Glomerular visceral epithelial cell (primary cell): ENCODE measurements at regions not wholly inside any gene's neighbourhood (a gene's known extent, or its start where the extent isn't known, plus 50 kb on each side); places are given as distances from the start of the nearest gene placed in this dataset.
A peak's percentile ranks its signal among the peaks of the same experiment; 100 is the strongest.

Experiments used
- DNase-seq: peaks from one replicate; pipeline ENCODE4 v3.0.0-alpha.2; 2016; ENCODE audit errors: extremely low spot score

- no peak for DNase-seq
Measured at GRCh38 chr2:160871953-160872352, 288.3 kb upstream of the TANK start.

- DNase-seq = no peak
Measured at GRCh38 chr2:160876029-160876428, 284.2 kb upstream of the TANK start.

- DNase-seq = no peak
Measured at GRCh38 chr2:160876765-160877164, 283.5 kb upstream of the TANK start.

GRCh38 chr2:160878618-160879017 is 281.6 kb upstream of the TANK start:
- no peak for DNase-seq

- no peak for DNase-seq
Measured at GRCh38 chr2:160882906-160883305, 277.3 kb upstream of the TANK start.

GRCh38 chr2:160884056-160884455 is 276.2 kb upstream of the TANK start:
- no peak for DNase-seq

- no peak for DNase-seq
Measured at GRCh38 chr2:160889439-160890170, 270.6 kb upstream of the TANK start.

GRCh38 chr2:160890667-160891352 is 269.4 kb upstream of the TANK start:
- no peak for DNase-seq

GRCh38 chr2:160891353-160891740 is 268.9 kb upstream of the TANK start:
- DNase-seq = no peak

- DNase-seq = no peak
Measured at GRCh38 chr2:160892204-160892603, 268.0 kb upstream of the TANK start.

GRCh38 chr2:160893581-160893980 is 266.6 kb upstream of the TANK start:
- DNase-seq = no peak

GRCh38 chr2:160898581-160899307 is 261.5 kb upstream of the TANK start:
- DNase-seq = no peak

- DNase-seq = no peak
Measured at GRCh38 chr2:160901613-160902012, 258.6 kb upstream of the TANK start.

GRCh38 chr2:160905862-160906261 is 254.4 kb upstream of the TANK start:
- DNase-seq = no peak

GRCh38 chr2:160906878-160907277 is 253.3 kb upstream of the TANK start:
- DNase-seq = peak; percentile 71

- no peak for DNase-seq
Measured at GRCh38 chr2:160907738-160908137, 252.5 kb upstream of the TANK start.

- DNase-seq = no peak
Measured at GRCh38 chr2:160908157-160908556, 252.1 kb upstream of the TANK start.

GRCh38 chr2:160909781-160910242 is 250.4 kb upstream of the TANK start:
- DNase-seq = no peak

- DNase-seq = peak; percentile 12
Measured at GRCh38 chr2:160910681-160911080, 249.5 kb upstream of the TANK start.

GRCh38 chr2:160911258-160911657 is 249.0 kb upstream of the TANK start:
- DNase-seq = peak; percentile 32

- DNase-seq = no peak
Measured at GRCh38 chr2:160912276-160912675, 248.0 kb upstream of the TANK start.

GRCh38 chr2:160913323-160913722 is 246.9 kb upstream of the TANK start:
- DNase-seq = no peak

GRCh38 chr2:160914217-160914616 is 246.0 kb upstream of the TANK start:
- no peak for DNase-seq
